ENCODE measurements at regions not wholly inside any gene's neighbourhood (a gene's known extent, or its start where the extent isn't known, plus 50 kb on each side); places are given as distances from the start of the nearest gene placed in this dataset.

DNA sequence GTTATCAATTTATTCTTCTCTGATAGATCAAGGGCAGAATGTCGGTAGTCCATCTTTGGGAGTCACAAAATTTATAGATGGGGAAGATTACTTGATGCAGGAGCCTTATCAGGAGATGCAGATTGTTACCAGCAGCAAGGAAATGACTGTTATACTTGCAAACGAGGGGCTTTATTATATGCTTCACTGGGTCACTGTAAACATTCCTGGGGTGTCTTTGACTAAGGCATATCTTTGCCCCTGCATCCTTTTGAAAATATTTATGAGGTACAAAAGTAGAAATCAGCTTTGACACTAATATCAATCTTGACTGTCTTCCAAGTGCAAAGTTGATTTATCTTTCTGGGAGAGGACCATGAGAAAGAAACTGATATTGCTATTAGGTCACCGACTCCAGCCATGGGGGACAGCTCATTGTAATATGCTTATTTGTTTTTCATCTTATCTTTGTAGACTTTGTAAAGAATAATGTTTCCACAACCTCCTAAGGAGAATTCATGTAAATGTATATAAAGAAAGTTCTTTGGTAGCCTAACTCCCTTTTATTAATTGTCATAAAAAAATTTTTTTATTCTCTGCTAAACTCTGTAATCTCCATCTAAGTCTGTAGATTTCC, 177.3 kb upstream of the EMCN start:
- Histone ChIP-seq H3K4me2 (no peak overlapping the region), H3K27ac (no peak overlapping the region), H3K36me3 (ENCODE audit: insufficient read depth) (no peaks in the 10 kb centered on the region), H4K20me1 (ENCODE audit: insufficient read depth) (no peaks in the 10 kb centered on the region), H3K9ac (no peak overlapping the region), H3K79me2 (ENCODE audit: insufficient read depth, low read depth) (no peaks in the 10 kb centered on the region), H3K4me1 (ENCODE audit: low read depth, poor library complexity, severe bottlenecking) (no peaks in the 10 kb centered on the region), H3K27me3 (ENCODE audit: insufficient read depth, low read depth) (no peaks in the 10 kb centered on the region), H3K4me3 (IDR thresholded peaks at IDR 0.05; ENCODE audit: insufficient read depth, low read depth, low read length) (no peak overlapping the region), H2AFZ (ENCODE audit: low read depth) (no peak overlapping the region)
- TF ChIP-seq, protein P1, sequence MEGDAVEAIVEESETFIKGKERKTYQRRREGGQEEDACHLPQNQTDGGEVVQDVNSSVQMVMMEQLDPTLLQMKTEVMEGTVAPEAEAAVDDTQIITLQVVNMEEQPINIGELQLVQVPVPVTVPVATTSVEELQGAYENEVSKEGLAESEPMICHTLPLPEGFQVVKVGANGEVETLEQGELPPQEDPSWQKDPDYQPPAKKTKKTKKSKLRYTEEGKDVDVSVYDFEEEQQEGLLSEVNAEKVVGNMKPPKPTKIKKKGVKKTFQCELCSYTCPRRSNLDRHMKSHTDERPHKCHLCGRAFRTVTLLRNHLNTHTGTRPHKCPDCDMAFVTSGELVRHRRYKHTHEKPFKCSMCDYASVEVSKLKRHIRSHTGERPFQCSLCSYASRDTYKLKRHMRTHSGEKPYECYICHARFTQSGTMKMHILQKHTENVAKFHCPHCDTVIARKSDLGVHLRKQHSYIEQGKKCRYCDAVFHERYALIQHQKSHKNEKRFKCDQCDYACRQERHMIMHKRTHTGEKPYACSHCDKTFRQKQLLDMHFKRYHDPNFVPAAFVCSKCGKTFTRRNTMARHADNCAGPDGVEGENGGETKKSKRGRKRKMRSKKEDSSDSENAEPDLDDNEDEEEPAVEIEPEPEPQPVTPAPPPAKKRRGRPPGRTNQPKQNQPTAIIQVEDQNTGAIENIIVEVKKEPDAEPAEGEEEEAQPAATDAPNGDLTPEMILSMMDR (conservative IDR thresholded peaks at IDR 0.05; ENCODE audit: low read depth, low read length): no peak

DNA sequence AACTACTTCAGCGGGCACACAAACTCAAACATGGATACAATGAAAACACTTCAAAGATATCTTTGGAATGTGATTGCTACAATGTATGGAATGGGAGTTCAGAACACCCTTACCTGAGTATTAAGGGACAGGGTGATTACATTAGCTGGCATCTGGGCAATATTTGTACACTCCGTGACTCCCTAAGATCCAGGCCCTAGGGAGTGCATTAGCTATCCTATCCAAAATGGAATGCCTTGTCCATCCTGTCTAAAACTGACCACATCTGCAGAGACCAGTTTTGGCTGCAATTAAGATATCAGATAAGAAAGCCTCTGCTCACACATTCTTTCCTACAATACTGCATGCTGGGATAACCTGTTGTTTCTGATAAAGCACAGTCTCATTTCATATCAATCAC, 176.6 kb upstream of the EMCN start:
- H3K79me2 ChIP-seq (ENCODE audit: insufficient read depth, low read depth): no peaks in the 10 kb centered on the region
- H3K27ac ChIP-seq: no peak overlapping the region
- H4K20me1 ChIP-seq (ENCODE audit: insufficient read depth): no peaks in the 10 kb centered on the region
- H3K36me3 ChIP-seq (ENCODE audit: insufficient read depth): no peaks in the 10 kb centered on the region
- no peak overlapping the region for H3K4me2 ChIP-seq
- H3K27me3 ChIP-seq (ENCODE audit: insufficient read depth, low read depth): no peaks in the 10 kb centered on the region
- H3K9ac ChIP-seq: no peak overlapping the region
- no peak overlapping the region for H2AFZ ChIP-seq (ENCODE audit: low read depth)
- no peak overlapping the region for H3K4me3 ChIP-seq (IDR thresholded peaks at IDR 0.05; ENCODE audit: insufficient read depth, low read depth, low read length)
- no peaks in the 10 kb centered on the region for H3K4me1 ChIP-seq (ENCODE audit: low read depth, poor library complexity, severe bottlenecking)
- TF ChIP-seq, protein P1 (conservative IDR thresholded peaks at IDR 0.05; ENCODE audit: low read depth, low read length): no peak

DNA sequence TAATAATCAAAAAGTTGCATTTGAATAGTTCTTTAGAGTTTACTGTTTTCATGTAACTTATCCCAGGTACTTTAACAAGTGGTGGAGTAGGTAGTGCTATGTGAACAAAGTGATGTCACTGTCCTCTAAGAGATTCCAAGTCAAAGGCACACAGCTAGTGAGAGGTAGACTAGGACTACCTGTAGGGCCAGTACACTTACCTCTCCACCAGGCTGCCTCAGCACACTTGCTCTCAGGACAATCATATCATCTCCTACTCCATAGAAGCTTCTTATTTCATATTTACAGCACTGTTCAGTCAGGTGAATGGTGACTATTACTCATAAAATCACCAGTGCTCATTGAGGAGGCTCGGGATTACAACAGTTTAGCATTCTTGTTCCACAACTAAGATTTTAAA, 173.0 kb upstream of the EMCN start:
- H3K4me3 ChIP-seq (IDR thresholded peaks at IDR 0.05; ENCODE audit: insufficient read depth, low read depth, low read length): no peak overlapping the region
- H2AFZ ChIP-seq (ENCODE audit: low read depth): no peak overlapping the region
- no peaks in the 10 kb centered on the region for H3K4me1 ChIP-seq (ENCODE audit: low read depth, poor library complexity, severe bottlenecking)
- no peak overlapping the region for H3K27ac ChIP-seq
- no peaks in the 10 kb centered on the region for H3K27me3 ChIP-seq (ENCODE audit: insufficient read depth, low read depth)
- H3K4me2 ChIP-seq: no peak overlapping the region
- H4K20me1 ChIP-seq (ENCODE audit: insufficient read depth): no peaks in the 10 kb centered on the region
- no peaks in the 10 kb centered on the region for H3K79me2 ChIP-seq (ENCODE audit: insufficient read depth, low read depth)
- H3K9ac ChIP-seq: no peak overlapping the region
- TF ChIP-seq, protein P1 (conservative IDR thresholded peaks at IDR 0.05; ENCODE audit: low read depth, low read length): no peak
- H3K36me3 ChIP-seq (ENCODE audit: insufficient read depth): no peaks in the 10 kb centered on the region

DNA sequence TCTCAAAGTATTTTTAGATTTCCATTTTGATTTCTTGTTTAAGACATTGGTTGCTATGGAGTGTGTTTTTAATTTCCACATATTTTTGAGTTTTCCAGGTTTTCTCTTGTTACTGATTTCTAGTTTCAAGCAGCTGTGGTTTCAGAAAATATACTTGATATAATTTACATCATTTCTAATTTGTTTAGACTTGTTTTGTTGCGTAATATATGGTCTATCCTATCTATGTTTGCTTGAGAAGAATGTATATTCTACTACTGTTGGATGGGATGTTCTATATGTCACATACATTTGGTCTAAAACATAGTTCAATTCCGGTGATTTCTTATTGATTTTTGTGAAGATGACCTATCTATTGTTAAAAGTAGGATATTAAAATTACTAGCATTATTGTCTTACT, 170.5 kb upstream of the EMCN start:
- H3K27ac ChIP-seq: no peak overlapping the region
- H3K9ac ChIP-seq: no peak overlapping the region
- H3K36me3 ChIP-seq (ENCODE audit: insufficient read depth): no peaks in the 10 kb centered on the region
- no peaks in the 10 kb centered on the region for H3K79me2 ChIP-seq (ENCODE audit: insufficient read depth, low read depth)
- H3K27me3 ChIP-seq (ENCODE audit: insufficient read depth, low read depth): no peaks in the 10 kb centered on the region
- H3K4me2 ChIP-seq: no peak overlapping the region
- H2AFZ ChIP-seq (ENCODE audit: low read depth): no peak overlapping the region
- no peak overlapping the region for H3K4me3 ChIP-seq (IDR thresholded peaks at IDR 0.05; ENCODE audit: insufficient read depth, low read depth, low read length)
- H3K4me1 ChIP-seq (ENCODE audit: low read depth, poor library complexity, severe bottlenecking): no peaks in the 10 kb centered on the region
- TF ChIP-seq, protein P1 (conservative IDR thresholded peaks at IDR 0.05; ENCODE audit: low read depth, low read length): no peak
- no peaks in the 10 kb centered on the region for H4K20me1 ChIP-seq (ENCODE audit: insufficient read depth)

Data from KMS-11 (cell line).